Memory B cell (primary cell): ENCODE measurements at regions not wholly inside any gene's neighbourhood (a gene's known extent, or its start where the extent isn't known, plus 50 kb on each side); places are given as distances from the start of the nearest gene placed in this dataset.
"Not testable (repeated sequence)": the region's sequence is repeated elsewhere in the genome, so short reads cannot be mapped to it uniquely, and the experiment has no call there.

ENCODE experiments used
- ATAC-seq: fragments of 150-1000 bp; cut with Tn5 transposase; 2 replicates; pipeline ENCODE4 v1.10.0; 2021; ENCODE audit warnings: low read depth, mild to moderate bottlenecking, moderate library complexity
- DNase-seq, 2 donors: peaks; one replicate each; pipeline ENCODE4 v3.0.0; 2022; ENCODE audit warnings: low spot score in 2 of 2
- H3K27ac Mint-ChIP-seq: one replicate; pipeline ENCODE4 v1.8.0; 2022; ENCODE audit warnings: mild to moderate bottlenecking, moderate library complexity, mixed read lengths
- H3K27me3 Mint-ChIP-seq: one replicate; pipeline ENCODE4 v1.8.0; 2022; ENCODE audit warnings: mixed read lengths
- H3K36me3 Mint-ChIP-seq: one replicate; pipeline ENCODE4 v1.8.0; 2022; ENCODE audit warnings: mild to moderate bottlenecking, mixed read lengths
- H3K4me1 Mint-ChIP-seq: one replicate; pipeline ENCODE4 v1.8.0; 2022; ENCODE audit warnings: mixed read lengths
- H3K4me3 Mint-ChIP-seq: one replicate; pipeline ENCODE4 v1.8.0; 2022; ENCODE audit warnings: mild to moderate bottlenecking, moderate library complexity, mixed read lengths
- H3K9me3 Mint-ChIP-seq: one replicate; pipeline ENCODE4 v1.8.0; 2022; ENCODE audit warnings: mixed read lengths

DNA sequence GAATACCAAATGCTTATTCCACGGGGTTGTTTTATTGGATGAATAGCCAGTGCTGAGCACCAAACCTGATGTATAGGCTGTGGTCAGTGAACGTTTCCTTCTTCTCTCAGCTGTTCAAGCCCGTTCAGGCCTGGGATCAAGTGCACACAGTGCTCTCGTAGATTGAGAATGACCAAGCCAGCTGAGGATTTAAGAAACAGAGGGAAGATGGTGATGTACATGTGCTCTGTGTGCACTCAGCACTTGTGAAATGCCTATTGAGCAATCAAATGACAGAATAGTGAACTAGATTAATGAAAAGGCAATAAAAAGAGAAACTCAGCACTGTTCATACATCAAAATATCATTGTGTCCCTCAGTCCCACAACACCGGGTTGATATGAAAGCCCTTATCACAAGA lies 302.5 kb downstream of the BMPER start:
- Mint-ChIP-seq H3K9me3 (peaks cover 3% of the 10 kb centered on the region), H3K4me1 (no peaks in the 10 kb centered on the region), H3K27me3 (peaks cover 2% of the 10 kb centered on the region), H3K36me3 (no peaks in the 10 kb centered on the region), H3K4me3 (no peak overlapping the region), H3K27ac (no peak overlapping the region)
- no peak for ATAC-seq
- no peak for DNase-seq

DNA sequence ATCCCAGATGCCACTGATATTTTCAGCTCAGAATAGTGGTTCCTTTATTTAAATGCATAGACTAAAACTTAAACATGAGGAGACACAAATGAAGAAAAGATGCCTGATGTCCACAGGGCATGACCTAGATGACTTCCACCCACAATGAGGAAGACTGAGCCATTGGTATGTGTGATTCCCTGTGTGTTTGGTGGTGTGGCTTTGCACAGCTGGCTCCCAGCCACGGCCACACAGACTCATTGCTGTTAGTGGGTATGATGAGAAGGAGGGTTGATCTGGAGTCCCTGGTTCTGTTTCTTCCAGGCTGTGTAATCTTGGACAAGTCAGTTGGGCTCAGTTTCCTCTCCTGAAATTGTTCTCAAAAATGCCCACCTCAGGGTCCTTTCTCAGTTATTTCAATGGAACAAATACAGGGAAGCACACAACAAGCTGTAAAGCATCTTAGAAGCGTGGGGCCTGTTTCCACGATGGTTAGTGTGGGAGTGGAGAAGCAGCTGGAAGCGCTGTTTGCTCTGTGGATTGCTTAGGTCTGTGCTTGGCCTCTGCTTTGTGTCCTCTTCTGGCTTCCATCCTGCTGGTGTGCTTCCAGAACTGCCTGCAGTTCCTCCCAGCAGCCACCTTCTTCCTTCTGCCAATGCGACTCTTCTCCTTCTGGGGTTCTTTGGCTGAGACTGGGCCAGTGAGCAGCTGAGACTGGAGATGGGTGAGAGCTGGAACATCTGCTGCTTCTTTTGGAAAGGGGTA lies 303.7 kb downstream of the BMPER start:
- DNase-seq (no peak), ATAC-seq (no peak)
- Mint-ChIP-seq H3K36me3 (no peaks in the 10 kb centered on the region), H3K4me3 (no peak overlapping the region), H3K27ac (no peak overlapping the region), H3K4me1 (no peaks in the 10 kb centered on the region), H3K27me3 (peaks cover 2% of the 10 kb centered on the region), H3K9me3 (no peaks in the 10 kb centered on the region)

DNA sequence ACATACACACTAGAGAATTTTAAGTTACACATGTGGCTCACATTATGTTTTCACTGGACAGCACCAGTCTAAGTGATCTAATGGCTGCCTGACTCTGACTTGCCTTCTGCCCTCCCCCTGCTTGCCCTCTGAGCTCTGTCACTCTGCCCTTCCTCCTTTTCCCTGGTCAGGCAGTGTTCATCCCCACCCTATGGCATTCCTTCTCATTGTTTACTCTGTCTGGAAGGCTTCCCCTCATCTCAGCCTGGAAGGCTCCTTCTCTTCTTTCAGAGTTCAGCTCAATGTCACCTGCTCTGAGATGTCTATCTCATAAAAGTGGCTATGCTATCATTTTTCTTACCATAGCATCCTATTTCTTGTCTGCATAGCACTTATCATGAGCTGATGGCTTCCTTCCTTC lies 305.7 kb downstream of the BMPER start:
- DNase-seq (no peak), ATAC-seq (no peak)
- H3K27ac Mint-ChIP-seq = no peak overlapping the region
- H3K27me3 Mint-ChIP-seq = peaks cover 2% of the 10 kb centered on the region
- no peaks in the 10 kb centered on the region for H3K36me3 Mint-ChIP-seq
- H3K9me3 Mint-ChIP-seq = no peaks in the 10 kb centered on the region
- no peak overlapping the region for H3K4me3 Mint-ChIP-seq
- no peaks in the 10 kb centered on the region for H3K4me1 Mint-ChIP-seq

DNA sequence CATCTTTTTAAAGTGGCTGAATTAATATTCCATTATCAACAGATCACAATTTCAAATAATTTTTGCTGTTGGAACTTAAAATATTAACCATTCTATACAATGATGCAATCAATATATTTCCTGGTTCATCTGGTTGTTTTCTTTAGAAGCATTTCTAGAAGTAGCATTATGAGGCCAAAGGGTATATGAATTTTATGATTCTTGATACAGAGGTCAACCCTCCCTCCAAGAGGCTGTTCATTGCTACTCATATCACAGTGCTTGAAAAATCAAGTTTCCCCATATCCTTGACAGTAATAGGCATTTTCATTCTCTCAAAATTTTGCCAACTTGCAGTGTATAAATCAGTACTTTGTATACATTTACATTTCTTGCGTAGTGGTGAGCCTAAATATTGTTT lies 312.6 kb downstream of the BMPER start:
- H3K9me3 Mint-ChIP-seq = peaks cover 2% of the 10 kb centered on the region
- no peaks in the 10 kb centered on the region for H3K36me3 Mint-ChIP-seq
- H3K27me3 Mint-ChIP-seq = no peaks in the 10 kb centered on the region
- DNase-seq = no peak
- ATAC-seq = no peak
- H3K4me3 Mint-ChIP-seq = no peak overlapping the region
- no peak overlapping the region for H3K27ac Mint-ChIP-seq
- H3K4me1 Mint-ChIP-seq = no peaks in the 10 kb centered on the region

DNA sequence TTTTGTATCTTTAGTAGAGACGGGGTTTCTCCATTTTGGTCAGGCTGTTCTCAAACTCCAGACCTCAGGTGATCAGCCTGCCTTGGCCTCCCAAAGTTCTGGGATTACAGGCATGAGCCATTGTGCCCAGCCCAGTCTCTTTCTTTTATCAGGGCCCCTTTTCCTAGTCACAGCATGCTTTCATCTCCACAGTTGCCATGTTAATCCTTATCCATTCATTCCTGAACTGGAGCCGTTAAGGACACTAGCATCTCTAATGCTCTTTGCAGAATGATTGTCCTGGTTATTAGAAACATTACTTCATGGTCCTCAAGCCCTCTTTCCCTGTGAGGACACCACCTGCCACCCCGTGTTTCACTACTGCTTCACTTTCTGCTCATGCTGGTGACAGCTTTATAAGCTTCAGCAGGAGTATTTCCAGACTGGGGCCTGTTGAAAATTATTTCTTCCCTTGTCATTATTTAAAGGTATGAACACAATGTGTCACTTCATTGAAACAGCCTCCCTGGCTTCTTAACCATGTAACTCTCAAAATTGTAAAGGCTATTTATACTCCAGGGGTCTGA lies 313.9 kb downstream of the BMPER start:
- no peak for ATAC-seq
- H3K4me3 Mint-ChIP-seq = no peak overlapping the region

DNA sequence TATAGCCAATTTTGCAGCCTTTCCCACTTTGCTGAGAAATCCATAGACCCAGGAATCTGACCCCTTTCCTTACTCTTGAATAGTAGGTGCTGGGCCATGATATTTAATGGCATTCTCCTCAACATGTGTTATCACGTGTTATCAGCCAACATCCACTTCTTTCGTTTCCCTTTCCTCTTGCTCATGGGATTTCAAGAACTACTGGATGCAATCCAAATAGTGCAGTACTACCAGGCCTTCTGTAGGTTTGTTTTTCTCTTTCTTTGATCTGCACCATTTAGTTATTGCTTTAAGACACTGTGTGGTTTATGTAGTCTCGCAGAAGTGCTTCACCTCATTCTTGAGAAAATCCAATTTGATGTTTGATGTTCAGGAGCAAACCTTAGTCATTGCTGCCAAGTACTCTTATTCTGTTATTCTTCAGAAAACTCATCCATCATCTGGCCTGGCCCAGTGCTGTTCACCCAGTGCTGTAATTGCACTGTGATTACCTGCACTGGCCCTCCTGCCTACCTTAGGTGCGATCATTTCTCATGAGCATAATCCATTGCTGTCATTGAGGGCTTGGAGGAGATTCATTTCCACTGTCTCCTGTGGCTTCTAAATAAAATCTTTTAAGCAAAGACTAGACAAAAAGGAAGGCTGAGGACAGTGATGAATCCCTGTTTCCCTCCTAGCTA lies 315.3 kb downstream of the BMPER start:
- no peak overlapping the region for H3K27ac Mint-ChIP-seq
- H3K27me3 Mint-ChIP-seq = no peaks in the 10 kb centered on the region
- no peaks in the 10 kb centered on the region for H3K4me1 Mint-ChIP-seq
- ATAC-seq = no peak
- peaks cover 2% of the 10 kb centered on the region for H3K9me3 Mint-ChIP-seq
- no peak for DNase-seq
- H3K36me3 Mint-ChIP-seq = no peaks in the 10 kb centered on the region
- no peak overlapping the region for H3K4me3 Mint-ChIP-seq

More for the DNA sequence above, 313.9 kb downstream of the BMPER start:
- Mint-ChIP-seq H3K9me3 (peaks cover 2% of the 10 kb centered on the region), H3K27ac (no peak overlapping the region), H3K27me3 (no peaks in the 10 kb centered on the region), H3K36me3 (no peaks in the 10 kb centered on the region), H3K4me1 (no peaks in the 10 kb centered on the region)
- no peak for DNase-seq

DNA sequence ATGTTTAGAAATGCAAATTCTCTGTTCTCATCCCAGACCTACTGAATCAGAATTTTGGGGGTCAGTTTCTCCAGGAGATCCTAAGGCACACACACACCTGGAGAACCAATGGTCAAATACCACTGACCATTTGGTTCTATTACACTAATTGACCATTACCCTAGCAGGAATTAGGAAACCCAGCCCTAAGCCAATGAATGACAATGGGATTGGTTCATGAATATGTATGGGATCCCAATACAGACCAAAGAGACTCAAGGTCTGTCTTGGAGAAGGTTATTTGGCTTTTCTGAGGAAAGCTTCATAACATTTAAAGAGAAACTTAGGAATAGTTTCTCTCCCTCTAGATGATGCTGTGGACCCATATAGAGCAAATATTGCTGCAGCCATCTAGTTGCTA lies 317.0 kb downstream of the BMPER start:
- Mint-ChIP-seq H3K27me3 (no peaks in the 10 kb centered on the region), H3K4me3 (no peak overlapping the region), H3K9me3 (no peaks in the 10 kb centered on the region), H3K27ac (no peak overlapping the region), H3K4me1 (no peaks in the 10 kb centered on the region), H3K36me3 (no peaks in the 10 kb centered on the region)
- ATAC-seq = no peak
- no peak for DNase-seq

DNA sequence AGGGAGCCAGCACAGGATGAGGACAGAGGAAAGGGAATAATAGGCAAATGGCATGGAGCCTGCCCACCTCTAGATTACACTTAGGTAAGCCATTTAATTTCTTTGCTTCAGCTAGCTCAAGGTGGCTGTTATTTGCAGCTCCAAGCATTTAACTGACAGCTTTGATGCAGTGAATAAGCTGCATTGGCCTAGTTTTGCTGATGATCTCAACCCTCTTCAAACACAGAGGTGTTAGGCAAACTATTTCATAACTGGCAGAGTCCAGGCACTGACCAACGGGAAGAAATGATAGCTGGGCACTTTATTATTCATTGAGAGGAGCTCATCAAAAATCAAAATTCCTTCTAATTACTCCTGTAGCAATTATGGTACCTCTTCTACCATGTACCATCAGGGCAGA lies 317.4 kb downstream of the BMPER start:
- no peaks in the 10 kb centered on the region for H3K9me3 Mint-ChIP-seq
- no peak for ATAC-seq
- H3K36me3 Mint-ChIP-seq = no peaks in the 10 kb centered on the region
- H3K27me3 Mint-ChIP-seq = no peaks in the 10 kb centered on the region
- no peak for DNase-seq
- H3K27ac Mint-ChIP-seq = no peak overlapping the region
- no peaks in the 10 kb centered on the region for H3K4me1 Mint-ChIP-seq
- H3K4me3 Mint-ChIP-seq = no peak overlapping the region

DNA sequence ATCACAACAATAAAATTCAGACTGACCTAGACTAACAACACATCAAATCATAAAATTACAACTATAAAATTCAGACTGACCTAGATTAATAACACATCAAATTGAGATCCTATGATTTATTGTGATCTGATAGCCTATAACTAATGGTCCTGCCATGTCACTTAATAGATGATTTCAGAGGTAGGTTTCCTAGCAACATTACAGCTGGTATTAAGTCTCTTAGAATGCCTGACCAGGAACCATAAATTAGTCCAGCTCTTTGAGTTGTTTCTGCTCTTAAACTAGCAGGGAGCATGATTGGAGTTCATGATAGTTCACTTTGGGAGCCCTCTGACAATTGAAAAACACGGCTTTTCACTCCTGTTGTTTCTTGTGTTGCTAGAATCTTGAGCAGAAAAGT lies 318.9 kb downstream of the BMPER start:
- Mint-ChIP-seq H3K36me3 (no peaks in the 10 kb centered on the region), H3K4me3 (no peak overlapping the region), H3K4me1 (no peaks in the 10 kb centered on the region), H3K27me3 (no peaks in the 10 kb centered on the region), H3K9me3 (no peaks in the 10 kb centered on the region), H3K27ac (no peak overlapping the region)
- no peak for ATAC-seq
- no peak for DNase-seq

DNA sequence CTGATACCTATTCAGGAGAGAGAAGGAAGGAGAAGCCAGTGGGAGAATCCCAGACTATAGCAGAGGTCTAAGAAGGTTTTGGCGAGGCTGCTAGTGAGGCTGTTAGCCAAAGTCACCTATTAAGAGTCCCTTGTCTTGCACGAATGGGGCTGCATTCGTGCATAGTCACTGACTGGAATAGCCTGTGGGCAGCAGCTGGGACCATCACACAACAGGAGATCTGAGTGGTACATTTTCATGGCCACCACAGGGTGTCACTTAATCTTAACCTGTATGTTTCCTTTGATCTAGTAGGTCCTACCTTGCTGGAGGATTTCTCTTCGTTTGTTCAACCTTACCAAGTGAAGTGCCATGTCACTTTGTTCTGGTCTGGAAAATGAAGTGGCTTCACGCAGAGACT lies 319.9 kb downstream of the BMPER start:
- H3K27me3 Mint-ChIP-seq = no peaks in the 10 kb centered on the region
- no peak overlapping the region for H3K4me3 Mint-ChIP-seq
- H3K36me3 Mint-ChIP-seq = no peaks in the 10 kb centered on the region
- H3K9me3 Mint-ChIP-seq = peaks cover 3% of the 10 kb centered on the region
- DNase-seq = no peak
- no peaks in the 10 kb centered on the region for H3K4me1 Mint-ChIP-seq
- no peak for ATAC-seq
- no peak overlapping the region for H3K27ac Mint-ChIP-seq

DNA sequence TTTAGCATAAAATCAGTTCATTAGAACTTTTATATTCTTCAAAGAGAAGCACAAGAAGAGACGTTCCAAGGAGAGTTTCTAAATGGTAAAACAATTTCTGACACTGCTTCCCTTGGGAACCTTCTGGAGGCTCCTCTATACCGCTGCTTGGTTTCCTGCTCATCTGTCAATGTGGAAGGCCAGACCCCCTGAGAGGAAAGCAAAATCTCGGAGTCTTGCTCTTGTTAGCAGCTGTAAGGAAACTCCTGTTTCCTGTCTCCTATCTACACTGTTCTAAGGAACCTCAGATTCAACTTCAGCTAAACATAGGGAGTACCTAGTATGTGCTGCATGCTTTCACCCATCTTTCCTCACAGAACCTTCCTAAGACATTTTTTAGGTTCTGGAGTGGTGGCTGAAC lies 322.2 kb downstream of the BMPER start:
- no peak for DNase-seq
- no peaks in the 10 kb centered on the region for H3K27me3 Mint-ChIP-seq
- no peaks in the 10 kb centered on the region for H3K4me1 Mint-ChIP-seq
- H3K27ac Mint-ChIP-seq = no peak overlapping the region
- ATAC-seq = no peak
- H3K36me3 Mint-ChIP-seq = no peaks in the 10 kb centered on the region
- peaks cover 7% of the 10 kb centered on the region for H3K9me3 Mint-ChIP-seq
- no peak overlapping the region for H3K4me3 Mint-ChIP-seq

DNA sequence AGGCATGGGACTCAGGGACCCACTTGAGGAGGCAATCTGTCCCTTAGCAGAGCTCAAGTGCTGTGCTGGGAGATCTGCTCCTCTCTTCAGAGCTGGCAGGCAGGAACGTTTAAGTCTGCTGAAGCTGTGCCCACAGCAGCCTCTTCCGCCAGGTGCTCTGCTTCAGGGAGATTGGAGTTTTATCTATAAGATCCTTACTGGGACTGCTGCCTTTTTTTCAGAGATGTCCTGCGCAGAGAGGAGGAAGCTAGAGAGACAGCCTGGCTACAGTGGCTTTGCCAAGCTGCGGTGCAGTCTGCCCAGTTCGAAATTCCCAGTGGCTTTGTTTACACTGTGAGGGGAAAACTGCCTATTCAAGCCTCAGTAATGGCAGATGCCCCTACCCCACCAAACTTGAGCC lies 329.8 kb downstream of the BMPER start:
- not testable (repeated sequence) for H3K27me3 Mint-ChIP-seq, H3K4me3 Mint-ChIP-seq, DNase-seq, H3K27ac Mint-ChIP-seq, ATAC-seq, H3K4me1 Mint-ChIP-seq, H3K9me3 Mint-ChIP-seq, H3K36me3 Mint-ChIP-seq

DNA sequence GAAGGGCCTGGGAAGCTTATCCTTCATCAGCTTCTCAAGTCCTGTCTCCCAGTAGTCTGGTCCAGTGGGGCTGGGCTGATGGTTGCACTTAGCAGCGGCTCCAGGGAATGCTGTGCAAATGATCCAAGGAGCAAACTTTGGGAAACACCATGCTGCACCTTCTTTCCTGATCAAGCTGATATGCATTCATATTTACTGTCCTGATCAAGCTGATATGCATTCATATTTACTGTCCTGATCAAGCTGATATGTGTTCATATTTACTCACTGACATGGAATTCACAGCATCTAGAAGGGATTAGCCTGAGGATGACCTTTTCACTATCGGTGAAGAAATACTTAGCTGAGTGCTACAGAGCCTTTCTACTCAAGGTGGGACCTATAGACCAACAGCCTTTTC lies 330.7 kb downstream of the BMPER start:
- DNase-seq (no peak), ATAC-seq (no peak)
- Mint-ChIP-seq H3K36me3 (no peaks in the 10 kb centered on the region), H3K4me1 (no peaks in the 10 kb centered on the region), H3K27me3 (no peaks in the 10 kb centered on the region), H3K27ac (no peak overlapping the region), H3K9me3 (peaks cover 3% of the 10 kb centered on the region), H3K4me3 (no peak overlapping the region)

DNA sequence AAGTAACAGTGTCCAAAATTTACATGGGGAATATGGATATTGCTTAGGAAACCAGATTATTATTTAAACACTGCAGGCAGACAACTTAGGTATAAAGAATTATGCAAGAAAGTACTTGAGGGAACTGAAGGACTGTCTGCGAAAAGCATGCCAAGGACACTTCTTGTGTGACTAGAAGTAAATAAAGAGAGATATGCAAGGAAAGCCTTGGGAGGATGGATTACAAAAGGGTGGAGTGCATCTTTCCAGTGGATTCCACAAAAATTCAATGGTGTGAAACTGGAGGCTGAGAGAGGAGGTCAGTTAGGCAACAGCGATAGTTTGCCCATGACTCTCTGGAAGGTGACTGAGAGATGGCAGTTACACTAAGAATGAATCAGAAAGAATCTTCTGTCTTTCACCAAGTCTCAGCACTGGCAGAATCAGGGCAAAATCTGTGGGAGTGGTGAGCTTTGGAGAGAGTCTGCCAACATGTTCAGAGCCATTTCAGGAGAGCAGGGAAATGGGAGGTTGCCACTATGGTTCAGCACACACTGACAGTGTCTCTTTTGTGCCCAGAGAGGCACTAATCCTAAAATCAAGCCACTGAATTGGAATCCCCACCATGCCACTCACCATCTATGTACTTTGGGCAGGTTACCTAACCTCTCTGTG lies 331.6 kb downstream of the BMPER start:
- DNase-seq (no peak), ATAC-seq (no peak)
- H3K9me3 Mint-ChIP-seq = peaks cover 2% of the 10 kb centered on the region
- peaks cover 3% of the 10 kb centered on the region for H3K4me1 Mint-ChIP-seq
- H3K27me3 Mint-ChIP-seq = no peaks in the 10 kb centered on the region
- no peak overlapping the region for H3K4me3 Mint-ChIP-seq
- H3K27ac Mint-ChIP-seq = no peak overlapping the region
- H3K36me3 Mint-ChIP-seq = no peaks in the 10 kb centered on the region
